ENCODE measurements at regions not wholly inside any gene's neighbourhood (a gene's known extent, or its start where the extent isn't known, plus 50 kb on each side); places are given as distances from the start of the nearest gene placed in this dataset.

DNA sequence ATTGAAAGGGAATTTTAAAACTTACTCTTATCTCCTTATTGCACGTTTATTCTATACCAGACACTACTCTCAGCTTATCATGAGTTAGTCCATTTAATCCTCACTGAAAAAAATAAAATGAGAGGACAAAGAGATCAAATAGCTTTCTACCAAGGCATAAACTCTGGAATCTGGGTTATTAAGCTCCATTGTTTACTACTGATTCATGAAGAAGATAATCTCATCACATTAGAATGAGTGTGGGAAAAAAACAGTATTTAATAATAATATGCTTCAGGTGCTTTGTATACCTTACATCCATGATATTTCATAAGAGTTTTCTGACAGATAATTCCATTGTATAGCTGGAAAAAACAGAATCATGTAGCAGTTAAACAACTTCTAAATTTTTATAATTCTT lies 1092.6 kb downstream of the TECRL start:
- WGBS, 2 experiments (ENCODE audit: extremely low coverage in 2 of 2, insufficient read length in 1 of 2) = no CpG with 5 or more reads among the region's 1 CpG

More for the DNA sequence above, 1092.6 kb downstream of the TECRL start:
- no peak overlapping the region for H2AK9ac ChIP-seq (replicated peaks; ENCODE audit: low read depth, low read length, poor library complexity)
- no peak overlapping the region for H4K5ac ChIP-seq (ENCODE audit: low read depth, low read length)
- H3K56ac ChIP-seq (ENCODE audit: extremely low read depth, insufficient read depth, low read length) = no peak overlapping the region
- peaks cover 2% of the 10 kb centered on the region; the same call in 1 of the 2 replicates for H3K9me3 ChIP-seq (ENCODE audit: control insufficient read depth, insufficient read depth, low read length)
- no peak overlapping the region for H3K14ac ChIP-seq (replicated peaks; ENCODE audit: low read depth, low read length)
- no peak overlapping the region for H4K8ac ChIP-seq (ENCODE audit: low read depth in 2 of 2, low read length in 2 of 2)
- H3K79me1 ChIP-seq (ENCODE audit: low read depth in 1 of 2, low read length in 2 of 2) = no peaks in the 10 kb centered on the region
- POLR2A ChIA-PET (ENCODE audit: unreplicated experiment) = no interaction called here
- no peaks in the 10 kb centered on the region for H3K27me3 ChIP-seq (ENCODE audit: control insufficient read depth, insufficient read depth, low read length)
- H3K9ac ChIP-seq (ENCODE audit: low read depth, low read length) = no peak overlapping the region
- H3K18ac ChIP-seq (ENCODE audit: low read depth, low read length) = no peak overlapping the region
- in situ Hi-C loops (cut with MboI; ENCODE audit: low sequenced_read_pairs) (no loop called here), intact Hi-C loops (cut with micrococcal nuclease) (no loop called here), dilution Hi-C loops (cut with HindIII; ENCODE audit: low sequenced_read_pairs, unreplicated experiment) (no loop called here)
- no peak overlapping the region for H4K91ac ChIP-seq (ENCODE audit: insufficient read depth, low read depth, low read length)
- H2AK5ac ChIP-seq (ENCODE audit: low read depth, low read length) = no peak overlapping the region
- H2BK120ac ChIP-seq (ENCODE audit: low read depth, low read length) = no peak overlapping the region
- BruUV-seq (replicated peaks) = no TSS peak
- H2BK5ac ChIP-seq (ENCODE audit: low read depth, low read length, poor library complexity, severe bottlenecking) = no peak overlapping the region
- TF ChIP-seq RFX5 (IDR thresholded peaks at IDR 0.05; ENCODE audit: low read depth, low read length) = no peak
- no peak for TF ChIP-seq MAZ (IDR thresholded peaks at IDR 0.05; ENCODE audit: borderline replicate concordance, low read depth, low read length)
- TF ChIP-seq, protein P1, sequence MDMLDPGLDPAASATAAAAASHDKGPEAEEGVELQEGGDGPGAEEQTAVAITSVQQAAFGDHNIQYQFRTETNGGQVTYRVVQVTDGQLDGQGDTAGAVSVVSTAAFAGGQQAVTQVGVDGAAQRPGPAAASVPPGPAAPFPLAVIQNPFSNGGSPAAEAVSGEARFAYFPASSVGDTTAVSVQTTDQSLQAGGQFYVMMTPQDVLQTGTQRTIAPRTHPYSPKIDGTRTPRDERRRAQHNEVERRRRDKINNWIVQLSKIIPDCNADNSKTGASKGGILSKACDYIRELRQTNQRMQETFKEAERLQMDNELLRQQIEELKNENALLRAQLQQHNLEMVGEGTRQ (IDR thresholded peaks at IDR 0.05; ENCODE audit: low read depth, low read length) = no peak
- TF ChIP-seq RAD21 (IDR thresholded peaks at IDR 0.05; ENCODE audit: low read length) = no peak
- no peak for TF ChIP-seq MXI1 (IDR thresholded peaks at IDR 0.05; ENCODE audit: borderline replicate concordance, low read depth, low read length)
- TF ChIP-seq RCOR1 (IDR thresholded peaks at IDR 0.05; ENCODE audit: insufficient replicate concordance, low read length) = no peak
- TF ChIP-seq NFE2L2 (IDR thresholded peaks at IDR 0.05; ENCODE audit: low read depth, low read length) = no peak
- TF ChIP-seq POLR2A (IDR thresholded peaks at IDR 0.05; ENCODE audit: low read depth, low read length) = no peak
- no peak for TF ChIP-seq SMC3 (IDR thresholded peaks at IDR 0.05; ENCODE audit: low read depth, low read length)
- TF ChIP-seq, protein P2, sequence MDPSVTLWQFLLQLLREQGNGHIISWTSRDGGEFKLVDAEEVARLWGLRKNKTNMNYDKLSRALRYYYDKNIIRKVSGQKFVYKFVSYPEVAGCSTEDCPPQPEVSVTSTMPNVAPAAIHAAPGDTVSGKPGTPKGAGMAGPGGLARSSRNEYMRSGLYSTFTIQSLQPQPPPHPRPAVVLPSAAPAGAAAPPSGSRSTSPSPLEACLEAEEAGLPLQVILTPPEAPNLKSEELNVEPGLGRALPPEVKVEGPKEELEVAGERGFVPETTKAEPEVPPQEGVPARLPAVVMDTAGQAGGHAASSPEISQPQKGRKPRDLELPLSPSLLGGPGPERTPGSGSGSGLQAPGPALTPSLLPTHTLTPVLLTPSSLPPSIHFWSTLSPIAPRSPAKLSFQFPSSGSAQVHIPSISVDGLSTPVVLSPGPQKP (IDR thresholded peaks at IDR 0.05; ENCODE audit: borderline replicate concordance, low read depth, low read length) = no peak
- TF ChIP-seq MAFK (IDR thresholded peaks at IDR 0.05; ENCODE audit: low read depth, low read length) = no peak
- no peak for TF ChIP-seq CEBPB (IDR thresholded peaks at IDR 0.05; ENCODE audit: low read depth, low read length)
- no peak for TF ChIP-seq FOS (IDR thresholded peaks at IDR 0.05; ENCODE audit: low read depth, low read length)
- TF ChIP-seq BHLHE40 (IDR thresholded peaks at IDR 0.05; ENCODE audit: low read depth, low read length) = no peak
- no peak for TF ChIP-seq CHD1 (IDR thresholded peaks at IDR 0.05; ENCODE audit: low read depth, low read length)
- ATAC-seq (ENCODE audit: low read depth) (no peak), DNase-seq (no peak)
- H3K23ac ChIP-seq (ENCODE audit: low read depth, low read length) = no peak overlapping the region
- H4K20me1 ChIP-seq (ENCODE audit: insufficient read depth, low read length) = no peaks in the 10 kb centered on the region
- CTCF ChIA-PET = no interaction called here
- H2BK15ac ChIP-seq (ENCODE audit: low read depth, low read length) = no peak overlapping the region
- H3K4me2 ChIP-seq (ENCODE audit: low read depth, low read length) = no peak overlapping the region
- H3K36me3 ChIP-seq (ENCODE audit: control insufficient read depth, insufficient read depth, low read length) = no peaks in the 10 kb centered on the region
- H3K9me1 ChIP-seq (ENCODE audit: insufficient read depth, low read length) = no peaks in the 10 kb centered on the region
- H3K4ac ChIP-seq (ENCODE audit: low read depth, low read length) = no peak overlapping the region
- H2AFZ ChIP-seq (replicated peaks; ENCODE audit: low read length, poor library complexity) = no peak overlapping the region
- H3K27ac ChIP-seq (ENCODE audit: insufficient read depth, low read length) = no peak overlapping the region
- H3K4me3 ChIP-seq (ENCODE audit: insufficient read depth, low read depth, low read length) = no peak overlapping the region
- no peak overlapping the region for H2BK20ac ChIP-seq (ENCODE audit: low read depth, low read length)
- H3K4me1 ChIP-seq (ENCODE audit: control insufficient read depth, insufficient read depth, low read length) = no peaks in the 10 kb centered on the region

All from IMR-90 (cell line).